Ovary (tissue), 7 donors: ENCODE measurements at regions not wholly inside any gene's neighbourhood (a gene's known extent, or its start where the extent isn't known, plus 50 kb on each side); places are given as distances from the start of the nearest gene placed in this dataset.

ENCODE experiments used
- DNase-seq, 5 donors: peaks; one replicate each; pipeline ENCODE4 v3.0.0-alpha.2; 2019 to 2020
- H3K27ac ChIP-seq, 2 donors: fragments of 200-600 bp; one replicate each; pipeline versions ENCODE4 v1.5.1 to v1.8.0; 2019 to 2022
- H3K27me3 ChIP-seq: fragments of 200-600 bp; one replicate; pipeline ENCODE4 v1.8.0; 2022
- H3K36me3 ChIP-seq: fragments of 200-600 bp; sonication (generic); one replicate; pipeline ENCODE4 v1.5.1; 2019
- H3K4me1 ChIP-seq: one replicate; pipeline ENCODE4 v1.8.1; 2013; ENCODE audit warnings: mild to moderate bottlenecking, moderate library complexity; ENCODE audit not compliant: insufficient read depth
- H3K4me3 ChIP-seq: fragments of 200-600 bp; sonication (generic); one replicate; pipeline ENCODE4 v1.5.1; 2017
- H3K9me3 ChIP-seq, 2 donors: fragments of 200-600 bp in 1 of 2; sonication (generic) in 1 of 2; one replicate each; pipeline versions ENCODE4 v1.5.1 to v1.8.1; 2013 to 2019; ENCODE audit warnings: mild to moderate bottlenecking in 1 of 2, moderate library complexity in 1 of 2
- CTCF ChIP-seq, 3 donors: fragments of 450-650 bp in 2 of 3; fragments of 200-600 bp in 1 of 3; IDR thresholded peaks; one replicate each; pipeline versions ENCODE4 v1.5.1 to v1.8.0; 2016 to 2022; ENCODE audit warnings: antibody characterized with exemption in 3 of 3, mild to moderate bottlenecking in 1 of 3
- EP300 ChIP-seq: sonication (generic); formaldehyde crosslinking; IDR thresholded peaks from one replicate; pipeline ENCODE4 v1.6.1; 2017; ENCODE audit warnings: antibody characterized with exemption
- POLR2A ChIP-seq: fragments of 450-650 bp; IDR thresholded peaks from one replicate; pipeline ENCODE4 v1.6.1; 2017; ENCODE audit warnings: antibody characterized with exemption, mild to moderate bottlenecking, moderate library complexity
- WGBS, 3 donors: extraction: QIAGEN DNeasy Blood & Tissue Kit in 1 of 3; methylation state at CpG; one replicate each; pipeline versions ENCODE4 v1.1.5 to v1.1.7; 2013 to 2017; 5-methylcytosine and 5-hydroxymethylcytosine counted together
- intact Hi-C, 4 donors: fragments of 100-400 bp; cut with DNase I; formaldehyde crosslinking; loops; one replicate each; pipeline versions ENCODE4 v1.11.0 to v1.15.1; 2022 to 2023
- donor health status: DM: no; HTN: no; CAD: no; lungs with moderate emphysema.
- donor health status: DM: no; HTN: no; CAD: no.
- donor health status: Bipolar disorder and iron deficiency.
- donor health status: DM: no; HTN: no; CAD: no.
- donor health status: DM: yes; HTN: yes; CAD: no.

GRCh38 chr3:164640591-164640990, 437.7 kb downstream of the SI start:
- H3K27ac ChIP-seq, result no peak overlapping the region
- TF ChIP-seq CTCF (IDR thresholded peaks at IDR 0.05), result no peak
- TF ChIP-seq POLR2A, result no peak
- TF ChIP-seq EP300, result no peak
- intact Hi-C loops, result no loop called here

GRCh38 chr3:164620956-164621355, 457.3 kb downstream of the SI start:
- H3K9me3 ChIP-seq, result no peaks in the 10 kb centered on the region
- no peaks in the 10 kb centered on the region for H3K4me1 ChIP-seq
- H3K4me3 ChIP-seq, result no peak overlapping the region
- TF ChIP-seq POLR2A (no peak), CTCF (IDR thresholded peaks at IDR 0.05) (no peak), EP300 (no peak)
- WGBS, 3 donors, result 74 to 89% (median 88%) methylated on average over 1 of the region's 1 CpG
- no peak overlapping the region for H3K27ac ChIP-seq
- intact Hi-C loops, result no loop called here
- no peaks in the 10 kb centered on the region for H3K27me3 ChIP-seq
- no peaks in the 10 kb centered on the region for H3K36me3 ChIP-seq
- DNase-seq, result no peak

More at GRCh38 chr3:164640591-164640990, 437.7 kb downstream of the SI start:
- no peaks in the 10 kb centered on the region for H3K36me3 ChIP-seq
- no peaks in the 10 kb centered on the region for H3K27me3 ChIP-seq
- no peak for DNase-seq
- H3K4me3 ChIP-seq, result no peak overlapping the region
- no peaks in the 10 kb centered on the region for H3K9me3 ChIP-seq
- no peaks in the 10 kb centered on the region for H3K4me1 ChIP-seq

- no peak overlapping the region for H3K4me3 ChIP-seq
- H3K4me1 ChIP-seq, result no peaks in the 10 kb centered on the region
- no peak overlapping the region for H3K27ac ChIP-seq
- no peaks in the 10 kb centered on the region for H3K36me3 ChIP-seq
- no peaks in the 10 kb centered on the region for H3K27me3 ChIP-seq
- H3K9me3 ChIP-seq, result no peaks in the 10 kb centered on the region
- intact Hi-C loops, result no loop called here
- TF ChIP-seq CTCF (IDR thresholded peaks at IDR 0.05) (no peak), POLR2A (no peak), EP300 (no peak)
- WGBS, 3 donors, result 82 to 87% (median 85%) methylated on average over 4 of the region's 4 CpGs
- no peak for DNase-seq
Measured at GRCh38 chr3:164620423-164620822, 457.9 kb downstream of the SI start.

- Histone ChIP-seq H3K9me3 (no peaks in the 10 kb centered on the region), H3K36me3 (no peaks in the 10 kb centered on the region), H3K4me3 (no peak overlapping the region), H3K27me3 (no peaks in the 10 kb centered on the region), H3K4me1 (no peaks in the 10 kb centered on the region), H3K27ac (no peak overlapping the region)
- DNase-seq, result no peak
- intact Hi-C loops, result no loop called here
- TF ChIP-seq EP300 (no peak), POLR2A (no peak), CTCF (IDR thresholded peaks at IDR 0.05) (no peak)
Measured at GRCh38 chr3:164612751-164613150, 465.5 kb downstream of the SI start.
